Gastroesophageal sphincter (tissue), 3 donors: ENCODE measurements at regions not wholly inside any gene's neighbourhood (a gene's known extent, or its start where the extent isn't known, plus 50 kb on each side); places are given as distances from the start of the nearest gene placed in this dataset.

Source experiments
- CTCF ChIP-seq, 4 experiments: fragments of 200-600 bp in 2 of 4; fragments of 450-650 bp in 2 of 4; sonication (generic) in 1 of 4; IDR thresholded peaks; one replicate each; pipeline ENCODE4 v1.5.1; 2017 to 2019; ENCODE audit warnings: antibody characterized with exemption in 4 of 4, mild to moderate bottlenecking in 2 of 4, moderate library complexity in 2 of 4
- POLR2A ChIP-seq, 2 donors: fragments of 450-650 bp; IDR thresholded peaks; one replicate each; pipeline ENCODE4 v1.6.1; 2017; ENCODE audit warnings: antibody characterized with exemption in 2 of 2, mild to moderate bottlenecking in 2 of 2, moderate library complexity in 1 of 2
- POLR2AphosphoS5 ChIP-seq: sonication (generic); formaldehyde crosslinking; IDR thresholded peaks from one replicate; pipeline ENCODE4 v1.6.1; 2017; ENCODE audit warnings: antibody characterized with exemption

- TF ChIP-seq POLR2A (IDR thresholded peaks at IDR 0.05) = no peak
- no peak for TF ChIP-seq CTCF (IDR thresholded peaks at IDR 0.05)
- TF ChIP-seq POLR2AphosphoS5 = no peak
Measured at GRCh38 chr3:190972196-190972595, 109.7 kb upstream of the GMNC start.
